Endothelial cell (in vitro differentiated cells): ENCODE measurements at regions not wholly inside any gene's neighbourhood (a gene's known extent, or its start where the extent isn't known, plus 50 kb on each side); places are given as distances from the start of the nearest gene placed in this dataset.
A peak's percentile ranks its signal among the peaks of the same experiment; 100 is the strongest.

ENCODE experiments used
- DNase-seq: peaks from one replicate; pipeline ENCODE4 v3.0.0; 2021; ENCODE audit warnings: low spot score
- H3K27ac Mint-ChIP-seq: one replicate; pipeline ENCODE4 v1.8.0; 2021; ENCODE audit warnings: mixed read lengths, inconsistent platforms; ENCODE audit not compliant: unreplicated experiment
- H3K27me3 Mint-ChIP-seq: one replicate; pipeline ENCODE4 v1.8.0; 2021; ENCODE audit warnings: mild to moderate bottlenecking, moderate library complexity, mixed read lengths, inconsistent platforms; ENCODE audit not compliant: unreplicated experiment
- H3K36me3 Mint-ChIP-seq: one replicate; pipeline ENCODE4 v1.8.0; 2021; ENCODE audit warnings: mild to moderate bottlenecking, low read depth, mixed read lengths, inconsistent platforms; ENCODE audit not compliant: unreplicated experiment
- H3K4me1 Mint-ChIP-seq: one replicate; pipeline ENCODE4 v1.8.0; 2021; ENCODE audit warnings: mild to moderate bottlenecking, mixed read lengths, inconsistent platforms; ENCODE audit not compliant: unreplicated experiment
- H3K4me3 Mint-ChIP-seq: one replicate; pipeline ENCODE4 v1.8.0; 2021; ENCODE audit warnings: mild to moderate bottlenecking, mixed read lengths, inconsistent platforms; ENCODE audit not compliant: unreplicated experiment
- H3K9me3 Mint-ChIP-seq: one replicate; pipeline ENCODE4 v1.8.0; 2021; ENCODE audit warnings: mixed read lengths, inconsistent platforms; ENCODE audit not compliant: unreplicated experiment
- CTCF ChIP-seq: fragments of 200-600 bp; sonication (generic); IDR thresholded peaks from one replicate; pipeline ENCODE4 v1.5.0; 2021; ENCODE audit warnings: antibody characterized with exemption; ENCODE audit not compliant: unreplicated experiment

- DNase-seq: peak; percentile 7
Measured at GRCh38 chr12:89117448-89118034, 234.8 kb downstream of the DUSP6 start.

GRCh38 chr12:89111964-89112363 is 240.3 kb downstream of the DUSP6 start:
- Mint-ChIP-seq H3K4me1 (peaks cover 9% of the 10 kb centered on the region), H3K4me3 (no peak overlapping the region), H3K27ac (no peak overlapping the region), H3K36me3 (no peaks in the 10 kb centered on the region), H3K9me3 (no peaks in the 10 kb centered on the region), H3K27me3 (peaks cover 2% of the 10 kb centered on the region)
- no peak for DNase-seq
- TF ChIP-seq CTCF: no peak

More at GRCh38 chr12:89117448-89118034, 234.8 kb downstream of the DUSP6 start:
- Mint-ChIP-seq H3K36me3 (no peaks in the 10 kb centered on the region), H3K4me1 (peaks cover 26% of the 10 kb centered on the region), H3K27ac (peak overlapping the region; percentile 43), H3K4me3 (no peak overlapping the region), H3K9me3 (no peaks in the 10 kb centered on the region), H3K27me3 (no peaks in the 10 kb centered on the region)
- TF ChIP-seq CTCF: no peak

- no peak for DNase-seq
- no peak for TF ChIP-seq CTCF
- peaks cover 2% of the 10 kb centered on the region for H3K27me3 Mint-ChIP-seq
- H3K36me3 Mint-ChIP-seq: no peaks in the 10 kb centered on the region
- H3K27ac Mint-ChIP-seq: no peak overlapping the region
- H3K4me3 Mint-ChIP-seq: no peak overlapping the region
- no peaks in the 10 kb centered on the region for H3K9me3 Mint-ChIP-seq
- H3K4me1 Mint-ChIP-seq: no peaks in the 10 kb centered on the region
Measured at GRCh38 chr12:89108265-89108664, 244.0 kb downstream of the DUSP6 start.

GRCh38 chr12:89106950-89107349 is 245.4 kb downstream of the DUSP6 start:
- Mint-ChIP-seq H3K4me1 (peaks cover 4% of the 10 kb centered on the region), H3K27me3 (peaks cover 1% of the 10 kb centered on the region), H3K9me3 (no peaks in the 10 kb centered on the region), H3K27ac (no peak overlapping the region), H3K36me3 (no peaks in the 10 kb centered on the region), H3K4me3 (no peak overlapping the region)
- no peak for DNase-seq
- no peak for TF ChIP-seq CTCF

- Mint-ChIP-seq H3K4me3 (no peak overlapping the region), H3K9me3 (no peaks in the 10 kb centered on the region), H3K36me3 (no peaks in the 10 kb centered on the region), H3K4me1 (peaks cover 19% of the 10 kb centered on the region), H3K27me3 (peaks cover 1% of the 10 kb centered on the region), H3K27ac (no peak overlapping the region)
- TF ChIP-seq CTCF: no peak
- no peak for DNase-seq
Measured at GRCh38 chr12:89105243-89105642, 247.1 kb downstream of the DUSP6 start.
